Neural cell (in vitro differentiated cells): ENCODE measurements at regions not wholly inside any gene's neighbourhood (a gene's known extent, or its start where the extent isn't known, plus 50 kb on each side); places are given as distances from the start of the nearest gene placed in this dataset.

Experiments used
- H2AFZ ChIP-seq: fragments of 200-600, 300-800 bp; sonication (generic), shearing (Covaris generic); 2 replicates; pipeline ENCODE4 v1.6.0; 2014; ENCODE audit warnings: low read depth, mild to moderate bottlenecking, antibody characterized with exemption, low read length, moderate library complexity
- H3F3A ChIP-seq: fragments of 200-600 bp; shearing (Covaris generic); 2 replicates; pipeline ENCODE4 v1.6.1; 2016; ENCODE audit warnings: mild to moderate bottlenecking, moderate library complexity, mixed read lengths, antibody characterized with exemption, low read length; ENCODE audit not compliant: insufficient read depth, poor library complexity, severe bottlenecking
- H3K27ac ChIP-seq: fragments of 200-600, 300-800 bp; sonication (generic), shearing (Covaris generic); 2 replicates; pipeline ENCODE4 v1.5.1; 2014; ENCODE audit warnings: mild to moderate bottlenecking, low read length, moderate library complexity
- H3K27me3 ChIP-seq: fragments of 300-800, 200-600 bp; sonication (generic), shearing (Covaris generic); 2 replicates; pipeline ENCODE4 v1.6.0; 2014; ENCODE audit warnings: mild to moderate bottlenecking, low read depth, low read length, moderate library complexity; ENCODE audit not compliant: insufficient read depth
- H3K36me3 ChIP-seq: fragments of 300-800, 200-600 bp; sonication (generic), shearing (Covaris generic); 2 replicates; pipeline ENCODE4 v1.5.1; 2014; ENCODE audit warnings: mild to moderate bottlenecking, antibody characterized with exemption, low read length, moderate library complexity; ENCODE audit not compliant: insufficient read depth
- H3K4me2 ChIP-seq: fragments of 300-800, 200-600 bp; sonication (generic), shearing (Covaris generic); 2 replicates; pipeline ENCODE4 v1.6.0; 2014; ENCODE audit warnings: mild to moderate bottlenecking, low read length
- H3K4me3 ChIP-seq: fragments of 300-800, 200-600 bp; sonication (generic), shearing (Covaris generic); 2 replicates; pipeline ENCODE4 v1.5.1; 2014; ENCODE audit warnings: mild to moderate bottlenecking, low read length, moderate library complexity
- H3K79me2 ChIP-seq: fragments of 200-600 bp; shearing (Covaris generic); replicated peaks from 2 replicates; pipeline ENCODE4 v1.6.0; 2014; ENCODE audit warnings: mild to moderate bottlenecking, low read length, moderate library complexity; ENCODE audit not compliant: insufficient read depth
- H3K9ac ChIP-seq: fragments of 300-800, 200-600 bp; sonication (generic), shearing (Covaris generic); 2 replicates; pipeline ENCODE4 v1.6.1; 2016; ENCODE audit warnings: mild to moderate bottlenecking, low read length, mixed read lengths
- H3K9me2 ChIP-seq: fragments of 200-600 bp; shearing (Covaris generic); 2 replicates; pipeline ENCODE4 v1.6.1; 2016; ENCODE audit warnings: mild to moderate bottlenecking, low read length, mixed read lengths; ENCODE audit not compliant: insufficient read depth
- H3K9me3 ChIP-seq: fragments of 200-600, 300-800 bp; sonication (generic), shearing (Covaris generic); 2 replicates; pipeline ENCODE4 v1.6.1; 2016; ENCODE audit warnings: mild to moderate bottlenecking, mixed run types, low read length, moderate library complexity, mixed read lengths
- H4K20me1 ChIP-seq: fragments of 200-600 bp; shearing (Covaris generic); 2 replicates; pipeline ENCODE4 v1.6.1; 2016; ENCODE audit warnings: mild to moderate bottlenecking, mixed run types; ENCODE audit not compliant: insufficient read depth
- CTCF ChIP-seq: fragments of 450-650 bp; IDR thresholded peaks from 2 replicates; pipeline ENCODE4 v1.5.1; 2014; ENCODE audit warnings: antibody characterized with exemption, mild to moderate bottlenecking, moderate library complexity; ENCODE audit not compliant: poor library complexity, severe bottlenecking
- EP300 ChIP-seq: fragments of 450-650 bp; conservative IDR thresholded peaks from 2 replicates; pipeline ENCODE4 v1.6.1; 2014; ENCODE audit warnings: antibody characterized with exemption, mild to moderate bottlenecking, moderate library complexity; ENCODE audit not compliant: poor library complexity, severe bottlenecking
- EZH2 ChIP-seq: fragments of 200-600, 300-800 bp; shearing (Covaris generic), sonication (generic); IDR thresholded peaks from 2 replicates; pipeline ENCODE4 v1.6.1; 2014; ENCODE audit warnings: antibody characterized with exemption, low read length, borderline replicate concordance, mild to moderate bottlenecking; ENCODE audit not compliant: insufficient read depth, poor library complexity, severe bottlenecking
- MXI1 ChIP-seq: fragments of 450-650 bp; conservative IDR thresholded peaks from 2 replicates; pipeline ENCODE4 v1.6.1; 2014; ENCODE audit warnings: antibody characterized with exemption, mild to moderate bottlenecking; ENCODE audit not compliant: poor library complexity, severe bottlenecking
- POLR2AphosphoS5 ChIP-seq: IDR thresholded peaks from 2 replicates; pipeline ENCODE4 v1.6.1; 2012
- RAD21 ChIP-seq: fragments of 450-650 bp; conservative IDR thresholded peaks from 2 replicates; pipeline ENCODE4 v1.6.1; 2014; ENCODE audit warnings: antibody characterized with exemption, mild to moderate bottlenecking, moderate library complexity
- SMC3 ChIP-seq: fragments of 450-650 bp; conservative IDR thresholded peaks from 2 replicates; pipeline ENCODE4 v1.6.1; 2014; ENCODE audit warnings: antibody characterized with exemption, mild to moderate bottlenecking, moderate library complexity; ENCODE audit not compliant: poor library complexity
- TAF1 ChIP-seq: IDR thresholded peaks from 2 replicates; pipeline ENCODE4 v1.6.1; 2012; ENCODE audit warnings: low read depth
- TF ChIP-seq, protein P1 (sequence below): IDR thresholded peaks from 2 replicates; pipeline ENCODE4 v1.6.1; 2012; ENCODE audit warnings: borderline replicate concordance

DNA sequence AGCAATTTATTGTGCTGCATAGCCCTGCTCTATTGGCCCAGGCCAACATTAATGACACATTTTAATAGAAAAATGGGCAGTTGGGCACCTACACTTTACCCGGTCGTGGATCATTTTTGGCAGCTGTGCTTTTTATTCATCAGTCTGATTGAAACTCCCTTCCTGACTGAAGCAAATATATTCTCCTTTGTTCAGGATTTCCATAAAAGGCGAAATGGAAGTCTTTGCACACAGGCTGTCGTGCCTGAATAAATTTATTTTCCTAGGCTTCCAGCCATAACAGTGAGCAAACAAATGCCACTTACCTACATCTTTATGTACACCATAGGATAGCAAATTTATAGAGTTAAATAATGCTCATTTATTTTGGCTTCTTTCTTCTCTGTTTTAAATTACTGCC, 480.7 kb upstream of the DCN start:
- TF ChIP-seq SMC3: no peak
- peak; percentile 28 for TF ChIP-seq EP300
- Histone ChIP-seq H3K27ac (peak overlapping the region; percentile 30), H3K4me3 (no peak overlapping the region), H2AFZ (peak overlapping the region; percentile 29), H3F3A (no peaks in the 10 kb centered on the region), H3K9me3 (no peaks in the 10 kb centered on the region), H4K20me1 (no peaks in the 10 kb centered on the region), H3K9ac (peak overlapping the region; percentile 23), H3K9me2 (no peaks in the 10 kb centered on the region), H3K27me3 (no peaks in the 10 kb centered on the region), H3K79me2 (no peaks in the 10 kb centered on the region), H3K4me2 (no peak overlapping the region), H3K36me3 (no peaks in the 10 kb centered on the region)

DNA sequence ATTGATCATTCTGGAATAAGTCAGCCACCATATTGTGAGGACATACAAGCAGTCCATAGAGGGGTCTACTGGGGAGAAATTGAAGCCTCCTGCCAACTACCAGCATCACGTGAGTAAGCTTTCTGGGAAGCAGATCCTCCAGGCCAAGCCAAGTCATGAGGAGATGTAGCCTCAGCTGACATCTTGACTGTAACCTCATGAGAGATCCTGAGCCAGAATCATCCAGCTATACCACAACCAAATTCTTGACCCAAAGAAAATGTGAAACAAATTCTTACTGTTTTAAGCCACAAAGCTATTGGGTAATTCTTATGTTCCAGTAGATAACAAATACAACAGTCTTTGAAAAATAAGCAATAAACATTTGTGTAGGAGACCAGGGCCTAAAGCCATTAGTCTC, 479.4 kb upstream of the DCN start:
- Histone ChIP-seq H3K79me2 (no peaks in the 10 kb centered on the region), H3K9me2 (no peaks in the 10 kb centered on the region), H4K20me1 (no peaks in the 10 kb centered on the region), H3K27me3 (no peaks in the 10 kb centered on the region), H2AFZ (no peak overlapping the region), H3F3A (no peaks in the 10 kb centered on the region), H3K27ac (no peak overlapping the region), H3K36me3 (no peaks in the 10 kb centered on the region), H3K9me3 (no peaks in the 10 kb centered on the region), H3K4me3 (no peak overlapping the region), H3K9ac (no peak overlapping the region), H3K4me2 (no peak overlapping the region)
- TF ChIP-seq EZH2: no peak
- no peak for TF ChIP-seq SMC3
- no peak for TF ChIP-seq TAF1
- TF ChIP-seq CTCF: no peak

- H3K9ac ChIP-seq: no peak overlapping the region
- H3F3A ChIP-seq: no peaks in the 10 kb centered on the region
- H3K27me3 ChIP-seq: no peaks in the 10 kb centered on the region
- H2AFZ ChIP-seq: no peak overlapping the region
- H4K20me1 ChIP-seq: no peaks in the 10 kb centered on the region
- H3K36me3 ChIP-seq: no peaks in the 10 kb centered on the region
- no peaks in the 10 kb centered on the region for H3K9me3 ChIP-seq
- no peaks in the 10 kb centered on the region for H3K79me2 ChIP-seq
- no peaks in the 10 kb centered on the region for H3K9me2 ChIP-seq
- no peak overlapping the region for H3K4me3 ChIP-seq
- TF ChIP-seq EP300: no peak
- TF ChIP-seq RAD21: no peak
- no peak for TF ChIP-seq POLR2AphosphoS5
- TF ChIP-seq EZH2: no peak
- TF ChIP-seq, protein P1, sequence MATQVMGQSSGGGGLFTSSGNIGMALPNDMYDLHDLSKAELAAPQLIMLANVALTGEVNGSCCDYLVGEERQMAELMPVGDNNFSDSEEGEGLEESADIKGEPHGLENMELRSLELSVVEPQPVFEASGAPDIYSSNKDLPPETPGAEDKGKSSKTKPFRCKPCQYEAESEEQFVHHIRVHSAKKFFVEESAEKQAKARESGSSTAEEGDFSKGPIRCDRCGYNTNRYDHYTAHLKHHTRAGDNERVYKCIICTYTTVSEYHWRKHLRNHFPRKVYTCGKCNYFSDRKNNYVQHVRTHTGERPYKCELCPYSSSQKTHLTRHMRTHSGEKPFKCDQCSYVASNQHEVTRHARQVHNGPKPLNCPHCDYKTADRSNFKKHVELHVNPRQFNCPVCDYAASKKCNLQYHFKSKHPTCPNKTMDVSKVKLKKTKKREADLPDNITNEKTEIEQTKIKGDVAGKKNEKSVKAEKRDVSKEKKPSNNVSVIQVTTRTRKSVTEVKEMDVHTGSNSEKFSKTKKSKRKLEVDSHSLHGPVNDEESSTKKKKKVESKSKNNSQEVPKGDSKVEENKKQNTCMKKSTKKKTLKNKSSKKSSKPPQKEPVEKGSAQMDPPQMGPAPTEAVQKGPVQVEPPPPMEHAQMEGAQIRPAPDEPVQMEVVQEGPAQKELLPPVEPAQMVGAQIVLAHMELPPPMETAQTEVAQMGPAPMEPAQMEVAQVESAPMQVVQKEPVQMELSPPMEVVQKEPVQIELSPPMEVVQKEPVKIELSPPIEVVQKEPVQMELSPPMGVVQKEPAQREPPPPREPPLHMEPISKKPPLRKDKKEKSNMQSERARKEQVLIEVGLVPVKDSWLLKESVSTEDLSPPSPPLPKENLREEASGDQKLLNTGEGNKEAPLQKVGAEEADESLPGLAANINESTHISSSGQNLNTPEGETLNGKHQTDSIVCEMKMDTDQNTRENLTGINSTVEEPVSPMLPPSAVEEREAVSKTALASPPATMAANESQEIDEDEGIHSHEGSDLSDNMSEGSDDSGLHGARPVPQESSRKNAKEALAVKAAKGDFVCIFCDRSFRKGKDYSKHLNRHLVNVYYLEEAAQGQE: no peak
- no peak for TF ChIP-seq TAF1
- no peak for TF ChIP-seq SMC3
- TF ChIP-seq MXI1: no peak
- TF ChIP-seq CTCF: no peak
- H3K4me2 ChIP-seq: no peak overlapping the region
- no peak overlapping the region for H3K27ac ChIP-seq
Measured at GRCh38 chr12:91657032-91657431, 474.4 kb upstream of the DCN start.
